C4-2B (cell line): ENCODE measurements at regions not wholly inside any gene's neighbourhood (a gene's known extent, or its start where the extent isn't known, plus 50 kb on each side); places are given as distances from the start of the nearest gene placed in this dataset.

Experiments
- CTCF ChIP-seq: fragments of 450-650 bp; conservative IDR thresholded peaks from 2 replicates; pipeline ENCODE4 v1.5.1; 2017; ENCODE audit warnings: mild to moderate bottlenecking
- ZFX ChIP-seq: fragments of 450-650 bp; IDR thresholded peaks from 2 replicates; pipeline ENCODE4 v1.6.1; 2017

DNA sequence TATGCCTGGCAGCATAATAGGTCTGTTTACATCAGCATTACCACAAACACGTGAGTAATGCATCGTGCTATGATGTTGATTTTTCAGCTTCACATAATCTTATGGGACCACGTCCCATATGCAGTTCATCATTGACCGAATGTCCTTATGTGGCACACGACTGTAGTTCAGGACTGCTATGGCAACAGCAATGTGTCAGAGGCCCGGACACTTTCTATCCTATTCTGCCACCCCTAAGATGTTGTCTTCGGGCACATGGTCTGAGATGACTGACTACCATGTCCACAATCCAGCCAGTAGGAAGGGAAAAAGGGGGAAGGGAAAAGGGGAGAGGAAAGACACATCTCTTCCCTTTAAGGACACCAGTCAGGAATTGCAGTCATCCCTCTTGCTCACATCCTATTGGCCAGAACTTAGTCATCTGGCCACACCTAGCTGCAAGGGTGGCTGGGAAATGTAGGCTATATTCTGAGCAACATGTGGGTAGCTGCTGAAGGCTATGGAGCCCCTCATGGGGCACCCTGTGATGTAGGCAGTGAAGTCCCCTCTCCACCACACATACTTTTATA is 196.0 kb upstream of the RBPJ start:
- TF ChIP-seq CTCF = no peak
- TF ChIP-seq ZFX = no peak
